ENCODE measurements at regions not wholly inside any gene's neighbourhood (a gene's known extent, or its start where the extent isn't known, plus 50 kb on each side); places are given as distances from the start of the nearest gene placed in this dataset.

GRCh38 chr1:192952646-192953045 is 106.5 kb downstream of the UCHL5 start:
- TF ChIP-seq CTCF (conservative IDR thresholded peaks at IDR 0.05; ENCODE audit: low read length) (no peak), EZH2phosphoT487 (IDR thresholded peaks at IDR 0.05; ENCODE audit: borderline replicate concordance) (no peak)

Measured in Loucy (cell line).